ENCODE measurements at regions not wholly inside any gene's neighbourhood (a gene's known extent, or its start where the extent isn't known, plus 50 kb on each side); places are given as distances from the start of the nearest gene placed in this dataset.
"Not testable (repeated sequence)": the region's sequence is repeated elsewhere in the genome, so short reads cannot be mapped to it uniquely, and the experiment has no call there.

- Histone ChIP-seq H3K4me3 (no peak overlapping the region), H3K4me1 (peaks cover 0 to 16% of the 10 kb centered on the region in 2 donors), H3K36me3 (no peaks in the 10 kb centered on the region), H3K9me3 (no peaks in the 10 kb centered on the region), H3K27me3 (no peaks in the 10 kb centered on the region), H3K27ac (peak overlapping the region; percentile 61 to 73)
- TF ChIP-seq CTCF (IDR thresholded peaks at IDR 0.05), result no peak
- intact Hi-C loops (cut with DNase I), result loop anchor here (10.0 kb wide), 3 partner anchors 499 to 1169 kb away; partner anchors contain the start of genes LRIG3 and SLC16A7
- DNase-seq (ENCODE audit: low spot score in 2 of 2), result no peak
Observed at GRCh38 chr12:58425481-58426392, 484.4 kb downstream of the ATP23 start.

- not testable (repeated sequence) for H3K9me3 ChIP-seq; H3K36me3 ChIP-seq; H3K4me3 ChIP-seq; H3K27me3 ChIP-seq; DNase-seq (ENCODE audit: low spot score in 2 of 2)
- Histone ChIP-seq H3K4me1 (peaks cover 0 to 16% of the 10 kb centered on the region in 2 donors), H3K27ac (peak overlapping the region; percentile 61 to 73)
- intact Hi-C loops (cut with DNase I), result loop anchor here (10.0 kb wide), 3 partner anchors 498 to 1168 kb away; partner anchors contain the start of genes LRIG3 and SLC16A7
Observed at GRCh38 chr12:58426437-58426836, 485.1 kb downstream of the ATP23 start.

- no peak overlapping the region for H3K4me3 ChIP-seq
- no peaks in the 10 kb centered on the region for H3K36me3 ChIP-seq
- DNase-seq (ENCODE audit: low spot score in 2 of 2), result no peak
- no peak overlapping the region for H3K27ac ChIP-seq
- no peaks in the 10 kb centered on the region for H3K4me1 ChIP-seq
- intact Hi-C loops (cut with DNase I), result no loop called here
- H3K9me3 ChIP-seq, result no peaks in the 10 kb centered on the region
- TF ChIP-seq CTCF (IDR thresholded peaks at IDR 0.05), result no peak
- H3K27me3 ChIP-seq, result no peaks in the 10 kb centered on the region
Observed at GRCh38 chr12:58433959-58434358, 486.3 kb downstream of the LRIG3 start.

- no peak overlapping the region for H3K4me3 ChIP-seq
- no peaks in the 10 kb centered on the region for H3K9me3 ChIP-seq
- no peaks in the 10 kb centered on the region for H3K36me3 ChIP-seq
- DNase-seq (ENCODE audit: low spot score in 2 of 2), result no peak
- no peak overlapping the region for H3K27ac ChIP-seq
- intact Hi-C loops (cut with DNase I), result no loop called here
- no peaks in the 10 kb centered on the region for H3K27me3 ChIP-seq
- TF ChIP-seq CTCF (IDR thresholded peaks at IDR 0.05), result no peak
- H3K4me1 ChIP-seq, result no peaks in the 10 kb centered on the region
Observed at GRCh38 chr12:58434726-58435125, 485.6 kb downstream of the LRIG3 start.

GRCh38 chr12:58435647-58436046 lies 484.7 kb downstream of the LRIG3 start:
- intact Hi-C loops (cut with DNase I), result no loop called here
- DNase-seq (ENCODE audit: low spot score in 2 of 2), result no peak
- TF ChIP-seq CTCF (IDR thresholded peaks at IDR 0.05), result no peak

GRCh38 chr12:58441483-58441882 lies 478.8 kb downstream of the LRIG3 start:
- H3K27me3 ChIP-seq, result no peaks in the 10 kb centered on the region
- H3K36me3 ChIP-seq, result no peaks in the 10 kb centered on the region
- TF ChIP-seq CTCF (IDR thresholded peaks at IDR 0.05), result no peak
- intact Hi-C loops (cut with DNase I), result loop anchor here (10.0 kb wide), 1 partner anchor 97 kb away; no protein-coding TSS in a partner anchor
- H3K4me3 ChIP-seq, result no peak overlapping the region
- no peak overlapping the region for H3K27ac ChIP-seq
- H3K4me1 ChIP-seq, result no peaks in the 10 kb centered on the region
- DNase-seq (ENCODE audit: low spot score in 2 of 2), result no peak
- no peaks in the 10 kb centered on the region for H3K9me3 ChIP-seq

More at GRCh38 chr12:58435647-58436046, 484.7 kb downstream of the LRIG3 start:
- Histone ChIP-seq H3K36me3 (no peaks in the 10 kb centered on the region), H3K9me3 (no peaks in the 10 kb centered on the region), H3K4me3 (no peak overlapping the region), H3K27ac (no peak overlapping the region), H3K27me3 (no peaks in the 10 kb centered on the region), H3K4me1 (no peaks in the 10 kb centered on the region)
